Caco-2 (cell line): ENCODE measurements at regions not wholly inside any gene's neighbourhood (a gene's known extent, or its start where the extent isn't known, plus 50 kb on each side); places are given as distances from the start of the nearest gene placed in this dataset.

Experiments
- BruUV-seq: library from RNA; stranded (reverse); fragments of 400-500 nt; replicated peaks from 2 replicates; lab custom pipeline; 2021; lab: Mats Ljungman, UMichigan
- CTCF ChIA-PET: fragments of 300-600 bp; sonication (Branson Sonifier 250); formaldehyde crosslinking; loops from one replicate; lab custom pipeline; 2022; ENCODE audit warnings: antibody characterized with exemption; lab: Charles Lee
- POLR2A ChIA-PET: fragments of 300-600 bp; sonication (Branson Sonifier 250); formaldehyde crosslinking; loops from one replicate; lab custom pipeline; 2022; ENCODE audit warnings: antibody characterized with exemption; lab: Charles Lee
- DNase-seq, 2 experiments: peaks; one replicate each; pipeline versions ENCODE4 v3.0.0 to v3.0.0-alpha.2; 2020 to 2022
- H3K27me3 ChIP-seq: replicated peaks from 2 replicates; pipeline ENCODE4 v1.6.0; 2011; ENCODE audit warnings: low read length; ENCODE audit not compliant: control insufficient read depth, insufficient read depth
- H3K36me3 ChIP-seq: 2 replicates; pipeline ENCODE4 v1.5.1; 2011; ENCODE audit warnings: low read length; ENCODE audit not compliant: control insufficient read depth, insufficient read depth
- H3K4me1 ChIP-seq: fragments of 250-450 bp; sonication (Bioruptor Pico); 2 replicates; pipeline ENCODE4 v1.5.1; 2020; ENCODE audit warnings: mild to moderate bottlenecking
- H3K4me3 ChIP-seq: 2 replicates; pipeline ENCODE4 v1.5.1; 2011; ENCODE audit warnings: low read depth, mild to moderate bottlenecking, control low read depth, low read length
- H3K9me3 ChIP-seq: fragments of 250-450 bp; sonication (Bioruptor Pico); 2 replicates; pipeline ENCODE4 v1.5.1; 2020; ENCODE audit warnings: mild to moderate bottlenecking, moderate library complexity
- H3K27ac Mint-ChIP-seq: one replicate; pipeline ENCODE4 v1.8.0; 2022; ENCODE audit warnings: mixed read lengths; ENCODE audit not compliant: unreplicated experiment
- H3K27me3 Mint-ChIP-seq: one replicate; pipeline ENCODE4 v1.8.0; 2022; ENCODE audit warnings: mixed read lengths; ENCODE audit not compliant: insufficient read depth, unreplicated experiment
- H3K36me3 Mint-ChIP-seq: one replicate; pipeline ENCODE4 v1.8.0; 2022; ENCODE audit warnings: mild to moderate bottlenecking, mixed read lengths; ENCODE audit not compliant: insufficient read depth, unreplicated experiment
- H3K4me1 Mint-ChIP-seq: one replicate; pipeline ENCODE4 v1.8.0; 2022; ENCODE audit warnings: low read depth, mixed read lengths; ENCODE audit not compliant: unreplicated experiment
- H3K4me3 Mint-ChIP-seq: one replicate; pipeline ENCODE4 v1.8.0; 2022; ENCODE audit warnings: mild to moderate bottlenecking, moderate library complexity, mixed read lengths; ENCODE audit not compliant: unreplicated experiment
- H3K9me3 Mint-ChIP-seq: one replicate; pipeline ENCODE4 v1.8.0; 2022; ENCODE audit warnings: mixed read lengths; ENCODE audit not compliant: unreplicated experiment
- intact Hi-C: fragments of 100-400 bp; cut with micrococcal nuclease; formaldehyde crosslinking; loops from one replicate; pipeline ENCODE4 v1.10.0; 2022; ENCODE audit not compliant: unreplicated experiment
- TF ChIP-seq, protein P1 (sequence below), 2 experiments: fragments of 200-600 bp in 1 of 2; IDR thresholded peaks; 1 replicate in 1 of 2; 2 replicates in 1 of 2; pipeline versions ENCODE4 v1.5.1 to v1.8.0; 2011 to 2022; ENCODE audit warnings: antibody characterized with exemption in 1 of 2, control low read depth in 1 of 2, inconsistent platforms in 1 of 2, low read depth in 1 of 2, low read length in 1 of 2, mild to moderate bottlenecking in 1 of 2, moderate library complexity in 1 of 2; ENCODE audit not compliant: insufficient read depth in 1 of 2, severe bottlenecking in 1 of 2, unreplicated experiment in 1 of 2

DNA sequence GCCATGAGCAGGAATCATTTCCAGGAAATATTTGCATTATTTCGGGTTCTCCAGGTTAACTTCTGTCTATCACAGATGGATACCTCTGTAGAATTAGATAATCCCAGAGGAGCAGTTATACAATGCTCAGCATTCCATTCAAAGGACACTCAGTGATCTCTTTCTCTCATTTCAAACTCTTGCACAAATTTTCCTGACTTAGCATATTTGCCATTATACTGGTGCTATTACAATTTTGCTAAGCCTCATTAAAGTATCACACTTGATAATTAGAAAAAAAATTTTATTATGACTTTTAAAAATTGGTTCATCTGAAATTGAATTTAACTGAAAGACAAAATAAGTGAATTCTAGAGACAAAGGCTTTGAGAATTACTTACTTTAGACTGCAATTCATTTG, 469.0 kb downstream of the EPHA3 start:
- Histone ChIP-seq H3K9me3 (no peaks in the 10 kb centered on the region), H3K4me3 (no peak overlapping the region), H3K4me1 (no peaks in the 10 kb centered on the region), H3K27me3 (no peaks in the 10 kb centered on the region), H3K36me3 (no peaks in the 10 kb centered on the region)
- Mint-ChIP-seq H3K9me3 (no peaks in the 10 kb centered on the region), H3K4me3 (no peak overlapping the region), H3K4me1 (no peaks in the 10 kb centered on the region), H3K27me3 (no peaks in the 10 kb centered on the region), H3K36me3 (no peaks in the 10 kb centered on the region), H3K27ac (no peak overlapping the region)
- intact Hi-C loops = no loop called here
- BruUV-seq = no TSS peak
- POLR2A ChIA-PET = no interaction called here
- TF ChIP-seq, protein P1, sequence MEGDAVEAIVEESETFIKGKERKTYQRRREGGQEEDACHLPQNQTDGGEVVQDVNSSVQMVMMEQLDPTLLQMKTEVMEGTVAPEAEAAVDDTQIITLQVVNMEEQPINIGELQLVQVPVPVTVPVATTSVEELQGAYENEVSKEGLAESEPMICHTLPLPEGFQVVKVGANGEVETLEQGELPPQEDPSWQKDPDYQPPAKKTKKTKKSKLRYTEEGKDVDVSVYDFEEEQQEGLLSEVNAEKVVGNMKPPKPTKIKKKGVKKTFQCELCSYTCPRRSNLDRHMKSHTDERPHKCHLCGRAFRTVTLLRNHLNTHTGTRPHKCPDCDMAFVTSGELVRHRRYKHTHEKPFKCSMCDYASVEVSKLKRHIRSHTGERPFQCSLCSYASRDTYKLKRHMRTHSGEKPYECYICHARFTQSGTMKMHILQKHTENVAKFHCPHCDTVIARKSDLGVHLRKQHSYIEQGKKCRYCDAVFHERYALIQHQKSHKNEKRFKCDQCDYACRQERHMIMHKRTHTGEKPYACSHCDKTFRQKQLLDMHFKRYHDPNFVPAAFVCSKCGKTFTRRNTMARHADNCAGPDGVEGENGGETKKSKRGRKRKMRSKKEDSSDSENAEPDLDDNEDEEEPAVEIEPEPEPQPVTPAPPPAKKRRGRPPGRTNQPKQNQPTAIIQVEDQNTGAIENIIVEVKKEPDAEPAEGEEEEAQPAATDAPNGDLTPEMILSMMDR (IDR thresholded peaks at IDR 0.05; ENCODE audit: insufficient read depth in 1 of 2, low read depth in 1 of 2, low read length in 1 of 2, severe bottlenecking in 1 of 2, unreplicated experiment in 1 of 2) = no peak
- CTCF ChIA-PET = no interaction called here
- DNase-seq = no peak

DNA sequence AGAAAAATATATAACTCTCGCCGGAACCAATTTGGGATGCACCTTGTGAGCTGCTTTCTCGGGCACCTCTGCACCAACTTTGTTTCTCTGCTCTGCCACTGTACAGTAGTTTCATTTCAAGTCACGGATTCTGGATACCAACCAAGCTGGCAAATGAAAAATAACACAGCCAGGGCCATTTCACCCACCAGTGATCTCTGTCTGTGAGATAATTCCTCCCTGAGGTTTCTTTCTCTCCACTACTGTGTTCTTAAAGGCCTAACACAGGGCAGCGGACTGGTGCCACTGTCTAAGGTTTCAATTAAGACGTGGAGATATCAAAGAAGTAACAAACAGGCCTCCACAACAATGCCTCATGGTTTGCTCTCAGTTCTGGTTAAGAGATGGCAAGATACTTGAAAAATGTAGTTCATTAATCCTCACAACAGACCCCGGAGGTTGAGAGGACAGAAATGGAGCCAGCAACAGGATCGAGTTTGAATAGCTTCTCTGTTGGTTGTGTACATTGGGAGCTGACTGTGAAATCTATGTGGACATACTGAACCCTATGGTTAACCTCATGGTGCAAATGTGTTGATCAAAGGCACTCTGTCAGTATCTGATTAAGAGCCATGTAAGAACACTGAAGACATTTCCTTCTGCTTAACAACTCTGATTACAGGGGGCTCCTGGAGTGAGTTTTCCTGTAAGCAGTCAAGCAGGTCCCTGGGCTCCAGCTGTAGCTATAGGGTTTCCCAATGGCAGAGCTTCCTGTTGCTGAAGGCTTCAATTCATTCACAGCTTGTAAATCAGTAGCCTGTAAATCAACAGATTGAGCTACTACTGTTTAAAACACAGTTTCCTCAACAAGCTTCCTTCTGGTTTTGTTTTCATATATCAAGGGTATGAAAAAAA, 470.5 kb downstream of the EPHA3 start:
- DNase-seq = no peak
- no peak overlapping the region for H3K27ac Mint-ChIP-seq
- no peaks in the 10 kb centered on the region for H3K9me3 ChIP-seq
- BruUV-seq = no TSS peak
- H3K36me3 ChIP-seq = no peaks in the 10 kb centered on the region
- ChIA-PET POLR2A (no interaction called here), CTCF (no interaction called here)
- no peak overlapping the region for H3K4me3 ChIP-seq
- no peaks in the 10 kb centered on the region for H3K36me3 Mint-ChIP-seq
- intact Hi-C loops = no loop called here
- no peaks in the 10 kb centered on the region for H3K9me3 Mint-ChIP-seq
- no peaks in the 10 kb centered on the region for H3K27me3 Mint-ChIP-seq
- no peaks in the 10 kb centered on the region for H3K4me1 Mint-ChIP-seq
- TF ChIP-seq, protein P1 (IDR thresholded peaks at IDR 0.05; ENCODE audit: insufficient read depth in 1 of 2, low read depth in 1 of 2, low read length in 1 of 2, severe bottlenecking in 1 of 2, unreplicated experiment in 1 of 2) = no peak
- no peaks in the 10 kb centered on the region for H3K27me3 ChIP-seq
- H3K4me1 ChIP-seq = no peaks in the 10 kb centered on the region
- H3K4me3 Mint-ChIP-seq = no peak overlapping the region

DNA sequence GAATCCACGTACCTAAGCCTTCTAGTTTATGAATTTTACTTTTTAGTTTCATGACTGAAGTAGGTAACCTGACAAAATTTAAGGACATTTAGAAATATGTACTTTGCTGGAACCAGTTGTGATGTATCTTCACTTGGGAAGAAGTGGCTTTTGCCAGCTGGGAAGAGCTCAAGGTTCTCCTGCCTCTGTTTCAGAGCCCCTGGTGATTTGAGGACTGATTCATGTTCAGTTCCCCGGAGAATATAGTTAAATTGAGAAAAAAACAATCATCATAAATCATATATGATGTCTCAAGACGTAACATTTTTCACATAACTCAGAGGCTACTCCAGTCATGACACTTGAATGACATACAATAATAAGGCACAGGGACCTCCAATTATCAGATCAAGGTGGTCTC, 473.4 kb downstream of the EPHA3 start:
- H3K27ac Mint-ChIP-seq = no peak overlapping the region
- POLR2A ChIA-PET = no interaction called here
- TF ChIP-seq, protein P1 (IDR thresholded peaks at IDR 0.05; ENCODE audit: insufficient read depth in 1 of 2, low read depth in 1 of 2, low read length in 1 of 2, severe bottlenecking in 1 of 2, unreplicated experiment in 1 of 2) = no peak
- H3K4me3 ChIP-seq = no peak overlapping the region
- no peaks in the 10 kb centered on the region for H3K4me1 Mint-ChIP-seq
- H3K4me1 ChIP-seq = no peaks in the 10 kb centered on the region
- no peaks in the 10 kb centered on the region for H3K36me3 ChIP-seq
- intact Hi-C loops = no loop called here
- CTCF ChIA-PET = no interaction called here
- no peaks in the 10 kb centered on the region for H3K27me3 ChIP-seq
- no TSS peak for BruUV-seq
- H3K36me3 Mint-ChIP-seq = no peaks in the 10 kb centered on the region
- no peak overlapping the region for H3K4me3 Mint-ChIP-seq
- H3K9me3 Mint-ChIP-seq = no peaks in the 10 kb centered on the region
- no peaks in the 10 kb centered on the region for H3K9me3 ChIP-seq
- DNase-seq = no peak
- no peaks in the 10 kb centered on the region for H3K27me3 Mint-ChIP-seq
